ENCODE measurements at regions not wholly inside any gene's neighbourhood (a gene's known extent, or its start where the extent isn't known, plus 50 kb on each side); places are given as distances from the start of the nearest gene placed in this dataset.

DNA sequence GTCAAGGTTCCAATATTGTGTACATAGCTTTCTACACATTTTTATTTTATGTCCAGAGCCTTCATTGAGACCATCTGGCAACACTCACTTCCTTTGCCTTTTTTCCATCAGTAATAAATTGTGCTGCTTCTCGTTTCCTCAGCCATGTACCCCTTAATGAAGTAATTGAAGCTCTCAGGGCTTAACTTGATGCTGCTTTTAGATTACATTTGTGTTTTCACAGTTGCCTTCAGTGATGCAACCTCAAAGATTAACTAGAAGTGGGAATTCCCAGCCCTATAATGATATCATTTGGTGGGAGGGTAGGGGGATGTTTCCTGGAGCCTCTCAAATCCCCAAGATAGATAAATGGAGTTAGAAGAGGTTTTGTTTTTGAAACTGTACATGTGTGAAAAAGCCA is 80.2 kb upstream of the KRR1 start:
- no peaks in the 10 kb centered on the region for H3K4me1 ChIP-seq (ENCODE audit: control insufficient read depth, insufficient read depth, low read length)

DNA sequence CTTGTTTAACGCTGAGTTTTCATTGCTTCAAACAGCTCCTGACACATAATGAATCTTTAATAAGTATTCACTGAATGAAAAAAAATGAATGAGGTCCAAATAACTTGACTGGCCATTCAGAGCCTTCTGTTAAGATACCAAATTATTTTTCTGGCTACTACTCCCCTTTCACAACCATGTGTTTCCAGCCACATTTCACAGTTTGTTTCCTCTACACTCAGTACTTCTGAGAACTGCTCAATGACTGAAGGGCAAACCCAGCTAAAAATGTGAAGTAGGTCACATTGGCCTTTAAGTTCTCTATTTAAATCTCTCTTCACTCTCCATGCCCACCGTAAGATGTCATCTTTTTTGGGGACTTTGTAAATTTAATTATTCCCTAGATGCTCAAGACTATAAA is 78.4 kb upstream of the KRR1 start:
- H3K4me3 ChIP-seq (ENCODE audit: low read length): no peak overlapping the region
- no peaks in the 10 kb centered on the region for H3K9me3 ChIP-seq (ENCODE audit: control insufficient read depth, insufficient read depth, low read length)
- WGBS (ENCODE audit: insufficient coverage, insufficient read length): no CpG with 5 or more reads among the region's 2 CpGs
- no peaks in the 10 kb centered on the region for H3K27me3 ChIP-seq (ENCODE audit: control insufficient read depth, insufficient read depth, low read length)
- H3K36me3 ChIP-seq (ENCODE audit: control insufficient read depth, insufficient read depth, low read length): no peaks in the 10 kb centered on the region
- no peaks in the 10 kb centered on the region for H3K4me1 ChIP-seq (ENCODE audit: control insufficient read depth, insufficient read depth, low read length)
- H3K27ac ChIP-seq (ENCODE audit: low read length): no peak overlapping the region
- DNase-seq (ENCODE audit: low read depth, low spot score): no peak

More for the DNA sequence above, 80.2 kb upstream of the KRR1 start:
- Histone ChIP-seq H3K27me3 (ENCODE audit: control insufficient read depth, insufficient read depth, low read length) (no peaks in the 10 kb centered on the region), H3K9me3 (ENCODE audit: control insufficient read depth, insufficient read depth, low read length) (no peaks in the 10 kb centered on the region), H3K27ac (ENCODE audit: low read length) (no peak overlapping the region), H3K36me3 (ENCODE audit: control insufficient read depth, insufficient read depth, low read length) (no peaks in the 10 kb centered on the region), H3K4me3 (ENCODE audit: low read length) (no peak overlapping the region)
- no CpG with 5 or more reads among the region's 1 CpG for WGBS (ENCODE audit: insufficient coverage, insufficient read length)
- no peak for DNase-seq (ENCODE audit: low read depth, low spot score)

DNA sequence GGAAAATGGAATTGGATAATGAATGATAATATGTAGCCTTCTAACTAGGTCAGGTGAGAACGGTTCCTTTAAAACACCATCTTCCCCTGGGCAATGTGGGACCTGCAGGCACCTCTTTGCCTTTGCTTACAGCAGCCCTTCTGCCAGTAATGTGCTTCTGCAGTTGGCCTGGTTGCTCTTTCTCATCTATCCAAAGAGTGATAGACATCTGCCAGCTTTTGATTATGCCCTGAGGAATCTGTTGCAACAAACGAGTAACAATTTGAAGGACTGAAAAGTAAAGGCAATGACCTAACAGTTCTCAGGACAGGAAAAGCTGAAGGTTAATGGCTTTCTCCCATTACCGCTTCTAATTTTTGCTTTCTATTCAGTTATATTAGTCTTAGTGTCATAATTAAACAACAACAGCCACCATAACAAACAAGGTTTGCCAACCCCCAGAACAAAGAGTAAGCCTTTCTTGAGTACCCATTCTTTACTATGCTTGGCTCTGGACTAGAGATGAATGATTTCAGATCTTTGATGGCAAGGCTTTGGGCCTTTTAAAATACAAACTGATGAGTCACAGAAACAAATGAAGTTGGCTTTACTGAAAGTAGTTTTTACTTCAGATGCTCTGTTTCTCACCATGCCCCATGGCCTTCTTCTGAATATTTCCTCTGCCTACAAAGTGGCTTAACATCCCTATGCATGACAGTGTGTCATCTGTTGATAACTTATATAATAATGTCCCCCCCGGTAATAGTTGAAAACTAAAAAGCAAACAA is 76.1 kb upstream of the KRR1 start:
- no peak overlapping the region for H3K27ac ChIP-seq (ENCODE audit: low read length)
- no peak for DNase-seq (ENCODE audit: low read depth, low spot score)
- H3K9me3 ChIP-seq (ENCODE audit: control insufficient read depth, insufficient read depth, low read length): no peaks in the 10 kb centered on the region
- H3K36me3 ChIP-seq (ENCODE audit: control insufficient read depth, insufficient read depth, low read length): no peaks in the 10 kb centered on the region
- WGBS (ENCODE audit: insufficient coverage, insufficient read length): no CpG with 5 or more reads among the region's 4 CpGs
- no peaks in the 10 kb centered on the region for H3K27me3 ChIP-seq (ENCODE audit: control insufficient read depth, insufficient read depth, low read length)
- no peaks in the 10 kb centered on the region for H3K4me1 ChIP-seq (ENCODE audit: control insufficient read depth, insufficient read depth, low read length)
- no peak overlapping the region for H3K4me3 ChIP-seq (ENCODE audit: low read length)

DNA sequence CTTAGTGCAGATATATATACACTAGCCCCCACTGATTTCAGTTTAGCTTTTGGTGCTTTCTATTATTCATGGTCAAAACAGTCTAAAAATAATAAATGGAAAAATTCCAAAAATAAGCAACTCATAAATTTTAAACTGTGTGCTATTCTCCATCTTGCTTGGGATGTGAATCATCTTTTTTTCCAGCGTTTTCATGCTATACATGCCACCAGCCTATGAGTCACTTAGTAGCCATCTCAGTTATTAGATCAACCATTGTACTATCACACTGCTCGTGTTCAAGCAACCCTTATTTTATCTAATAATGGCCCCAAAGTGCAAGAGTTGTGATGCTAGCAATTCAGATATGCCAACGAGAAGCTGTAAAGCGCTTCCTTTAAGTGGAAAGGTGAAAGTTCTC is 73.9 kb upstream of the KRR1 start:
- WGBS (ENCODE audit: insufficient coverage, insufficient read length): no CpG with 5 or more reads among the region's 4 CpGs
- no peak for DNase-seq (ENCODE audit: low read depth, low spot score)
- Histone ChIP-seq H3K9me3 (ENCODE audit: control insufficient read depth, insufficient read depth, low read length) (no peaks in the 10 kb centered on the region), H3K36me3 (ENCODE audit: control insufficient read depth, insufficient read depth, low read length) (no peaks in the 10 kb centered on the region), H3K27ac (ENCODE audit: low read length) (no peak overlapping the region), H3K27me3 (ENCODE audit: control insufficient read depth, insufficient read depth, low read length) (no peaks in the 10 kb centered on the region), H3K4me3 (ENCODE audit: low read length) (no peak overlapping the region), H3K4me1 (ENCODE audit: control insufficient read depth, insufficient read depth, low read length) (no peaks in the 10 kb centered on the region)

DNA sequence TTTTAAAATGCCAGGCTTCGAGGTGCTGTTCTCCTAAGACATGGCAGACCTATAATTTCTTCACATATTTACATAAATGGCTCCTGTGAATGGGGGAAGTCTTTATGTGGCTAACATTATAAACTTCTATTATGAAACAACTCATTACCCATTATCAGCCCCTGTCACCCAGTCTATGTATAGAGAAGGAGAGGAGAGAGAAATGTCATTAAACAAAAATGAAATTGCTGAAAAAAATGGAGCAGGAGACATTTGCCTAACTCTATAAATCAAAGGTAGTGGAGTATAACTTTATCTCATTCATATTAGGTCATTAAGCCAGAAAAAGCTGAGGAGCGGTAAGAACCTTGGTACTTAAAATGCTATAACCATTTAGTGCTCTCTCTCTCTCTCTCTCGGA is 71.9 kb upstream of the KRR1 start:
- Histone ChIP-seq H3K27ac (ENCODE audit: low read length) (no peak overlapping the region), H3K27me3 (ENCODE audit: control insufficient read depth, insufficient read depth, low read length) (no peaks in the 10 kb centered on the region), H3K9me3 (ENCODE audit: control insufficient read depth, insufficient read depth, low read length) (no peaks in the 10 kb centered on the region), H3K36me3 (ENCODE audit: control insufficient read depth, insufficient read depth, low read length) (no peaks in the 10 kb centered on the region), H3K4me3 (ENCODE audit: low read length) (no peak overlapping the region), H3K4me1 (ENCODE audit: control insufficient read depth, insufficient read depth, low read length) (no peaks in the 10 kb centered on the region)
- no peak for DNase-seq (ENCODE audit: low read depth, low spot score)
- WGBS (ENCODE audit: insufficient coverage, insufficient read length): no CpG with 5 or more reads among the region's 3 CpGs

DNA sequence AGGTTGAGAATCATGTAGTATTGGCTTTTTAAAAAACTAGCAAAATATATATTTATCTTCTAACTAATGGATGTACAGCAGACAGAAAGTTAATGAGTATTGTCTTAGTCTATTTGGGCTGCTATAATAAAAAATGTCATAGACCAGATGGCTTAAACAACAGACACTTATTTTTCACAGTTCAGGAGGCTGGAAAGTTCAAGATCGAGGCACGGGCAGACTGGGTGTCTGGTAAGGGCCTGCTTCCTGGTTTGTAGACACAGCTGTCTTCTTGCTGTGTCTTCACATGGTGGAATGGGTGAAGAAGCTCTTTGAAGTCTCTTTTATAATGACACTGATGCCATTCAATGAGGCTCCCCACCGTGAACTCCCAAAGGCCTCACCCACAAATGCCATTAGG is 70.1 kb upstream of the KRR1 start:
- no peaks in the 10 kb centered on the region for H3K4me1 ChIP-seq (ENCODE audit: control insufficient read depth, insufficient read depth, low read length)
- no peak overlapping the region for H3K27ac ChIP-seq (ENCODE audit: low read length)
- H3K27me3 ChIP-seq (ENCODE audit: control insufficient read depth, insufficient read depth, low read length): no peaks in the 10 kb centered on the region
- no CpG with 5 or more reads among the region's 3 CpGs for WGBS (ENCODE audit: insufficient coverage, insufficient read length)
- no peak overlapping the region for H3K4me3 ChIP-seq (ENCODE audit: low read length)
- no peaks in the 10 kb centered on the region for H3K9me3 ChIP-seq (ENCODE audit: control insufficient read depth, insufficient read depth, low read length)
- DNase-seq (ENCODE audit: low read depth, low spot score): no peak
- no peaks in the 10 kb centered on the region for H3K36me3 ChIP-seq (ENCODE audit: control insufficient read depth, insufficient read depth, low read length)

DNA sequence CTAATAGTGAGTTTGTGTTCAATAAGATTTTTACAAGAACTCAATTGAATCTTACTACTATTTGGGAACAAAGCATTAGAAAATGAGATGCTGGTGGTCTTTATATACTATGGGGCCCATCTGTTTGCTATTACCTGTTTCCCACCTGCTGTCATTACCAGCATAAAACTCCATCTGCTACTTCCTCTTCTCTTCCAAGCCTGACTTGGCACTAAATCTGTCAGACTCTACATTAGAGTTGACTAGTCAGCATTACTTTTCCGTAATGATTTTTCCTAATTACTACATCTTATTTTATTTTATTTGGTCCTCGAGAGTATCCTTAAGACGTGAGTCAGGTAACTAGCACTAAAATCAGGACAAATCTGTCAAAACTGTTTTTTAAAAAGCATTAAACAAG is 68.1 kb upstream of the KRR1 start:
- Histone ChIP-seq H3K36me3 (ENCODE audit: control insufficient read depth, insufficient read depth, low read length) (no peaks in the 10 kb centered on the region), H3K4me1 (ENCODE audit: control insufficient read depth, insufficient read depth, low read length) (no peaks in the 10 kb centered on the region), H3K27me3 (ENCODE audit: control insufficient read depth, insufficient read depth, low read length) (no peaks in the 10 kb centered on the region), H3K4me3 (ENCODE audit: low read length) (no peak overlapping the region), H3K9me3 (ENCODE audit: control insufficient read depth, insufficient read depth, low read length) (no peaks in the 10 kb centered on the region), H3K27ac (ENCODE audit: low read length) (no peak overlapping the region)
- WGBS (ENCODE audit: insufficient coverage, insufficient read length): no CpG with 5 or more reads among the region's 3 CpGs
- no peak for DNase-seq (ENCODE audit: low read depth, low spot score)

DNA sequence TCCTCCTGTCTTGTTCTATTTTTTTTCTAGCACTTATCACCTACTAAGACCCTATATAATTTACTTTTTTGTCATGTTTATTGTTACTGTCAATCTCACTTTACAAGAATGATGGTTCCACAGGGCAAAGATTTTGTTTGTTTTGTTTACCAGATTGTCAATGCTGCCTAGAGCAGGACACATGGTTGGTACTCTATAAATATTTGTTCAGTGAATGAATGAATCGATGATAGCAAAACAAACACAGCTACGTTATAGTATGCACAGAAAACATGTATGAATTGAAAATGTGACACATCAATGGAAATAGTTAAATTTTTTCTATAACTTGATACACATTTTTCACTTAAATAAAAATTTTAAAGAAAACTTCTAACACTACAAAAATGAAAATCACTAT is 67.1 kb upstream of the KRR1 start:
- no peak for DNase-seq (ENCODE audit: low read depth, low spot score)
- Histone ChIP-seq H3K9me3 (ENCODE audit: control insufficient read depth, insufficient read depth, low read length) (no peaks in the 10 kb centered on the region), H3K27ac (ENCODE audit: low read length) (no peak overlapping the region), H3K4me3 (ENCODE audit: low read length) (no peak overlapping the region), H3K4me1 (ENCODE audit: control insufficient read depth, insufficient read depth, low read length) (no peaks in the 10 kb centered on the region), H3K36me3 (ENCODE audit: control insufficient read depth, insufficient read depth, low read length) (no peaks in the 10 kb centered on the region), H3K27me3 (ENCODE audit: control insufficient read depth, insufficient read depth, low read length) (no peaks in the 10 kb centered on the region)
- no CpG with 5 or more reads among the region's 2 CpGs for WGBS (ENCODE audit: insufficient coverage, insufficient read length)

DNA sequence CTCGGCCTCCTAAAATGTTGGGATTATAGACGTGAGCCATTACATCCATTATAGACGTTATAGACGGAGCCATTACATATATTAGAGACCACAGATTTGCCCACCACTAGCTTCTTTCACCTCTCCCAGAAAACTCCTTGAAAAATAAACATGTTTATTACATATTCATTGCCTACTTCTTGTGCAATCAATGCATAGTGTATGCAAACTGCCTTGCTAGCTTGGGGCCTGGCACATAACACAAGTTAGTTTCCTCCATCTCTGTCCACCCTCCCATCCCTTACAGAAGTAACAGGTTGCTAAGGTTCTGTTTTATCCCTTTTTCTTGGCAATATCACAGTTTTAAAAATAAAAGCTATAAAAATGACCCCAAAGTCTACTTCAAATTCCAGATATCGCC is 66.4 kb upstream of the KRR1 start:
- WGBS (ENCODE audit: insufficient coverage, insufficient read length): no CpG with 5 or more reads among the region's 5 CpGs
- H3K4me3 ChIP-seq (ENCODE audit: low read length): no peak overlapping the region
- H3K27me3 ChIP-seq (ENCODE audit: control insufficient read depth, insufficient read depth, low read length): no peaks in the 10 kb centered on the region

DNA sequence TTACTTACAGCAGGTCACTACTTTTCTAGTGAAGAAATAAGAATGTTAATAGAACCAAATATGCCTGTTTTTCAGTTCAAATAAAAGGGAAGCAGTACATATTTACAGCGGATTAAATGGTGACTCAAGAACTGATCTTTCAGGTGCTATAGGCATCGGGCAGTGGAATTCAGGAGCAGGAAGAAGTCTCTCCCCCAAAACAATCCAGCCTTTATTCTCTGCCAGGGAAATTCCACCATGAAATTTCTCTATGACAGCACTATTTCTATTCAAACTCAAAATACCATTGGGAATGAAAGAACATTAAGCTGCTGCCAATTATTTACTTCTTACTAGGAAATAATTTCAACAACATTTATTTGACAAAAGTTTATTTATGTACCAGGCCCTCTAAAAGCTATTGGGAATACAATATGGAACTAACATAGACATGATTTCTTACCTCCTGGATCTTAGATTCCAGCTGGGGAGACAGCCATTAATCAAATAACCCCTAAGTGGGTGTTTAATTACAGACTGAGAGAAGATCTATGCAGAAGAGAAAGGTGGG is 60.3 kb upstream of the KRR1 start:
- no CpG with 5 or more reads among the region's 2 CpGs for WGBS (ENCODE audit: insufficient coverage, insufficient read length)
- no peak for DNase-seq (ENCODE audit: low read depth, low spot score)
- no peaks in the 10 kb centered on the region for H3K9me3 ChIP-seq (ENCODE audit: control insufficient read depth, insufficient read depth, low read length)
- H3K4me1 ChIP-seq (ENCODE audit: control insufficient read depth, insufficient read depth, low read length): no peaks in the 10 kb centered on the region
- H3K27ac ChIP-seq (ENCODE audit: low read length): no peak overlapping the region
- H3K4me3 ChIP-seq (ENCODE audit: low read length): no peak overlapping the region
- no peaks in the 10 kb centered on the region for H3K36me3 ChIP-seq (ENCODE audit: control insufficient read depth, insufficient read depth, low read length)
- H3K27me3 ChIP-seq (ENCODE audit: control insufficient read depth, insufficient read depth, low read length): no peaks in the 10 kb centered on the region

More for the DNA sequence above, 66.4 kb upstream of the KRR1 start:
- no peak for DNase-seq (ENCODE audit: low read depth, low spot score)
- Histone ChIP-seq H3K27ac (ENCODE audit: low read length) (no peak overlapping the region), H3K36me3 (ENCODE audit: control insufficient read depth, insufficient read depth, low read length) (no peaks in the 10 kb centered on the region), H3K9me3 (ENCODE audit: control insufficient read depth, insufficient read depth, low read length) (no peaks in the 10 kb centered on the region), H3K4me1 (ENCODE audit: control insufficient read depth, insufficient read depth, low read length) (no peaks in the 10 kb centered on the region)

DNA sequence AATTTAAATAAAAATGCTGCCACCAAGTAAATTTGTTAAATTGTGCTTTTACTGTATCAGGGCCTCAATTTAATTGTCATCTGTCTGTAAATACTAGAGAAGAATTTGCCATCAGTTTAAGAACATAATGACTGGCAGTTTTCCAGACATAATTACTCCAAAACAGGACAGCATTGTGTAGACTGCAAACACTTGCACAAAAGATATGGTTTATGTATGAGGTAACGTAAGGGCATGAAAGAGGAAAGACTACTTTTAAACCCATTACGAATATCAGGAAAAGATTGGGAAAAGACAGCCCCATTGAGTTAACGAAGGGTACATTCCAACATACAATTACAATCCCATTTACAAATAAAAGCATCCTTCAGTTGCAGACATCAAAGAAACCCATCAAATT is 59.8 kb upstream of the KRR1 start:
- Histone ChIP-seq H3K4me1 (ENCODE audit: control insufficient read depth, insufficient read depth, low read length) (no peaks in the 10 kb centered on the region), H3K27me3 (ENCODE audit: control insufficient read depth, insufficient read depth, low read length) (no peaks in the 10 kb centered on the region), H3K27ac (ENCODE audit: low read length) (no peak overlapping the region), H3K9me3 (ENCODE audit: control insufficient read depth, insufficient read depth, low read length) (no peaks in the 10 kb centered on the region), H3K36me3 (ENCODE audit: control insufficient read depth, insufficient read depth, low read length) (no peaks in the 10 kb centered on the region), H3K4me3 (ENCODE audit: low read length) (no peak overlapping the region)
- DNase-seq (ENCODE audit: low read depth, low spot score): no peak
- no CpG with 5 or more reads among the region's 3 CpGs for WGBS (ENCODE audit: insufficient coverage, insufficient read length)
